Dermis microvascular lymphatic vessel endothelial cell (primary cell): ENCODE measurements at regions not wholly inside any gene's neighbourhood (a gene's known extent, or its start where the extent isn't known, plus 50 kb on each side); places are given as distances from the start of the nearest gene placed in this dataset.
A peak's percentile ranks its signal among the peaks of the same experiment; 100 is the strongest.
"Not testable (repeated sequence)": the region's sequence is repeated elsewhere in the genome, so short reads cannot be mapped to it uniquely, and the experiment has no call there.

Experiments used
- DNase-seq, 2 donors: peaks; one replicate each; pipeline versions ENCODE4 v3.0.0 to v3.0.0-alpha.2; 2010; ENCODE audit warnings: low read depth in 2 of 2

GRCh38 chr14:28820677-28821076 lies 54.1 kb downstream of the FOXG1 start:
- DNase-seq: no peak

GRCh38 chr14:28821993-28822392 lies 55.4 kb downstream of the FOXG1 start:
- DNase-seq: no peak

- no peak for DNase-seq
Observed at GRCh38 chr14:28823245-28823644, 56.7 kb downstream of the FOXG1 start.

- DNase-seq: peak in 1 of 2 donors; percentile 7
Observed at GRCh38 chr14:28830115-28830534, 63.5 kb downstream of the FOXG1 start.

- no peak for DNase-seq
Observed at GRCh38 chr14:28831126-28831525, 64.5 kb downstream of the FOXG1 start.

- DNase-seq: not testable (repeated sequence)
Observed at GRCh38 chr14:28842569-28842968, 76.0 kb downstream of the FOXG1 start.

GRCh38 chr14:28867571-28867970 lies 101.0 kb downstream of the FOXG1 start:
- no peak for DNase-seq

GRCh38 chr14:28870033-28870564 lies 103.5 kb downstream of the FOXG1 start:
- no peak for DNase-seq

- no peak for DNase-seq
Observed at GRCh38 chr14:28875934-28876571, 109.5 kb downstream of the FOXG1 start.

GRCh38 chr14:28876572-28876945 lies 110.0 kb downstream of the FOXG1 start:
- DNase-seq: no peak

GRCh38 chr14:28877923-28878322 lies 111.3 kb downstream of the FOXG1 start:
- DNase-seq: no peak

GRCh38 chr14:28879573-28879996 lies 113.0 kb downstream of the FOXG1 start:
- no peak for DNase-seq

GRCh38 chr14:28886940-28887339 lies 120.4 kb downstream of the FOXG1 start:
- no peak for DNase-seq

- DNase-seq: no peak
Observed at GRCh38 chr14:28895389-28895788, 128.8 kb downstream of the FOXG1 start.

GRCh38 chr14:28896337-28896736 lies 129.8 kb downstream of the FOXG1 start:
- no peak for DNase-seq

GRCh38 chr14:28901631-28902030 lies 135.0 kb downstream of the FOXG1 start:
- no peak for DNase-seq

- no peak for DNase-seq
Observed at GRCh38 chr14:28902930-28903329, 136.3 kb downstream of the FOXG1 start.

- no peak for DNase-seq
Observed at GRCh38 chr14:28911521-28911920, 144.9 kb downstream of the FOXG1 start.

- DNase-seq: no peak
Observed at GRCh38 chr14:28913056-28913455, 146.5 kb downstream of the FOXG1 start.

- no peak for DNase-seq
Observed at GRCh38 chr14:28926122-28926521, 159.5 kb downstream of the FOXG1 start.

GRCh38 chr14:28931999-28932398 lies 165.4 kb downstream of the FOXG1 start:
- peak in 1 of 2 donors; percentile 0 for DNase-seq

- DNase-seq: no peak
Observed at GRCh38 chr14:28936601-28937000, 170.0 kb downstream of the FOXG1 start.

GRCh38 chr14:28941758-28942157 lies 175.2 kb downstream of the FOXG1 start:
- no peak for DNase-seq

GRCh38 chr14:28944605-28945004 lies 178.0 kb downstream of the FOXG1 start:
- DNase-seq: no peak
